PC-9 (cell line): ENCODE measurements at regions not wholly inside any gene's neighbourhood (a gene's known extent, or its start where the extent isn't known, plus 50 kb on each side); places are given as distances from the start of the nearest gene placed in this dataset.

ENCODE experiments used
- EZH2 ChIP-seq: fragments of 200-600 bp; sonication (generic); IDR thresholded peaks from 2 replicates; pipeline ENCODE4 v1.8.0; 2017; ENCODE audit warnings: antibody characterized with exemption, low read depth
- TF ChIP-seq, protein P1 (sequence below): fragments of 200-600 bp; sonication (generic); conservative IDR thresholded peaks from 2 replicates; pipeline ENCODE4 v1.6.1; 2017; ENCODE audit warnings: mixed run types, antibody characterized with exemption, mild to moderate bottlenecking, moderate library complexity

GRCh38 chr6:168157272-168158212 is 78.5 kb upstream of the FRMD1 start:
- TF ChIP-seq, protein P1, sequence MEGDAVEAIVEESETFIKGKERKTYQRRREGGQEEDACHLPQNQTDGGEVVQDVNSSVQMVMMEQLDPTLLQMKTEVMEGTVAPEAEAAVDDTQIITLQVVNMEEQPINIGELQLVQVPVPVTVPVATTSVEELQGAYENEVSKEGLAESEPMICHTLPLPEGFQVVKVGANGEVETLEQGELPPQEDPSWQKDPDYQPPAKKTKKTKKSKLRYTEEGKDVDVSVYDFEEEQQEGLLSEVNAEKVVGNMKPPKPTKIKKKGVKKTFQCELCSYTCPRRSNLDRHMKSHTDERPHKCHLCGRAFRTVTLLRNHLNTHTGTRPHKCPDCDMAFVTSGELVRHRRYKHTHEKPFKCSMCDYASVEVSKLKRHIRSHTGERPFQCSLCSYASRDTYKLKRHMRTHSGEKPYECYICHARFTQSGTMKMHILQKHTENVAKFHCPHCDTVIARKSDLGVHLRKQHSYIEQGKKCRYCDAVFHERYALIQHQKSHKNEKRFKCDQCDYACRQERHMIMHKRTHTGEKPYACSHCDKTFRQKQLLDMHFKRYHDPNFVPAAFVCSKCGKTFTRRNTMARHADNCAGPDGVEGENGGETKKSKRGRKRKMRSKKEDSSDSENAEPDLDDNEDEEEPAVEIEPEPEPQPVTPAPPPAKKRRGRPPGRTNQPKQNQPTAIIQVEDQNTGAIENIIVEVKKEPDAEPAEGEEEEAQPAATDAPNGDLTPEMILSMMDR: no peak
- TF ChIP-seq EZH2: no peak
